Liver (tissue), 8 donors: ENCODE measurements at regions not wholly inside any gene's neighbourhood (a gene's known extent, or its start where the extent isn't known, plus 50 kb on each side); places are given as distances from the start of the nearest gene placed in this dataset.
"Not testable (repeated sequence)": the region's sequence is repeated elsewhere in the genome, so short reads cannot be mapped to it uniquely, and the experiment has no call there.

ENCODE experiments used
- DNase-seq: peaks from one replicate; pipeline ENCODE4 v3.0.0-alpha.2; 2017; ENCODE audit warnings: low spot score
- H3K27ac ChIP-seq, 2 donors: one replicate each; pipeline ENCODE4 v1.7.0; 2013; ENCODE audit warnings: inconsistent platforms in 2 of 2, low read length in 2 of 2, control low read depth in 1 of 2, low read depth in 1 of 2, mild to moderate bottlenecking in 1 of 2
- H3K27me3 ChIP-seq, 4 donors: one replicate each; pipeline versions ENCODE4 v1.6.1 to v1.7.0; 2013; ENCODE audit warnings: low read length in 3 of 4, inconsistent platforms in 1 of 4, mild to moderate bottlenecking in 1 of 4, moderate library complexity in 1 of 4; ENCODE audit not compliant: control insufficient read depth in 4 of 4, insufficient read depth in 4 of 4
- H3K36me3 ChIP-seq, 4 donors: one replicate each; pipeline versions ENCODE4 v1.6.1 to v1.7.0; 2013; ENCODE audit warnings: low read length in 3 of 4, mild to moderate bottlenecking in 3 of 4, low read depth in 1 of 4, moderate library complexity in 1 of 4; ENCODE audit not compliant: control insufficient read depth in 4 of 4, insufficient read depth in 3 of 4
- H3K4me1 ChIP-seq, 4 donors: one replicate each; pipeline versions ENCODE4 v1.6.1 to v1.7.0; 2013; ENCODE audit warnings: low read length in 3 of 4, mild to moderate bottlenecking in 3 of 4, moderate library complexity in 1 of 4; ENCODE audit not compliant: control insufficient read depth in 4 of 4, insufficient read depth in 4 of 4
- H3K4me3 ChIP-seq, 3 donors: one replicate each; pipeline versions ENCODE4 v1.6.1 to v1.7.0; 2013; ENCODE audit warnings: low read length in 3 of 3, control low read depth in 1 of 3, low read depth in 1 of 3, mild to moderate bottlenecking in 1 of 3
- H3K9ac ChIP-seq, 2 donors: one replicate each; pipeline ENCODE4 v1.7.0; 2013; ENCODE audit warnings: low read length in 2 of 2, mild to moderate bottlenecking in 2 of 2, moderate library complexity in 2 of 2, control low read depth in 1 of 2, low read depth in 1 of 2
- H3K9me3 ChIP-seq, 4 donors: one replicate each; pipeline versions ENCODE4 v1.6.1 to v1.7.0; 2013; ENCODE audit warnings: low read length in 3 of 4; ENCODE audit not compliant: control insufficient read depth in 4 of 4
- FOXA1 ChIP-seq: IDR thresholded peaks from 2 replicates; pipeline ENCODE4 v1.6.1; 2016; ENCODE audit warnings: antibody characterized with exemption
- FOXA2 ChIP-seq: IDR thresholded peaks from 2 replicates; pipeline ENCODE4 v1.6.1; 2016; ENCODE audit warnings: antibody characterized with exemption
- GABPA ChIP-seq, 2 donors: IDR thresholded peaks in 1 of 2; conservative IDR thresholded peaks in 1 of 2; 2 replicates each; pipeline ENCODE4 v1.6.1; 2016; ENCODE audit warnings: antibody characterized with exemption in 2 of 2, mild to moderate bottlenecking in 1 of 2, moderate library complexity in 1 of 2
- HNF4A ChIP-seq, 2 donors: conservative IDR thresholded peaks; 2 replicates each; pipeline ENCODE4 v1.6.1; 2016; ENCODE audit warnings: antibody characterized with exemption in 2 of 2, mild to moderate bottlenecking in 2 of 2
- HNF4G ChIP-seq: IDR thresholded peaks from 2 replicates; pipeline ENCODE4 v1.6.1; 2016; ENCODE audit warnings: antibody characterized with exemption
- JUND ChIP-seq, 2 donors: IDR thresholded peaks; 2 replicates each; pipeline ENCODE4 v1.6.1; 2016; ENCODE audit warnings: antibody characterized with exemption in 2 of 2
- RAD21 ChIP-seq, 2 donors: IDR thresholded peaks; 2 replicates each; pipeline ENCODE4 v1.6.1; 2016; ENCODE audit warnings: antibody characterized with exemption in 2 of 2, mild to moderate bottlenecking in 2 of 2
- RXRA ChIP-seq, 2 donors: IDR thresholded peaks; 2 replicates each; pipeline ENCODE4 v1.6.1; 2017 to 2018; ENCODE audit warnings: antibody characterized with exemption in 2 of 2, mild to moderate bottlenecking in 1 of 2
- SP1 ChIP-seq: IDR thresholded peaks from 2 replicates; pipeline ENCODE4 v1.6.1; 2018; ENCODE audit warnings: antibody characterized with exemption, mild to moderate bottlenecking
- TAF1 ChIP-seq: conservative IDR thresholded peaks from 2 replicates; pipeline ENCODE4 v1.6.1; 2016; ENCODE audit warnings: antibody characterized with exemption, mild to moderate bottlenecking
- YY1 ChIP-seq: IDR thresholded peaks from 2 replicates; pipeline ENCODE4 v1.6.1; 2016; ENCODE audit warnings: antibody characterized with exemption, mild to moderate bottlenecking
- WGBS: extraction: QIAGEN DNeasy Blood & Tissue Kit; methylation state at CpG from one replicate; pipeline ENCODE4 v1.1.7; 2013; 5-methylcytosine and 5-hydroxymethylcytosine counted together
- TF ChIP-seq, protein P1 (sequence below): IDR thresholded peaks from 2 replicates; pipeline ENCODE4 v1.6.1; 2016; ENCODE audit warnings: antibody characterized with exemption
- TF ChIP-seq, protein P2 (sequence below): fragments of 150-350 bp; IDR thresholded peaks from 2 replicates; pipeline ENCODE4 v1.5.1; 2017; ENCODE audit warnings: improper control_type of control experiment, low read depth, low read length; ENCODE audit not compliant: missing input control
- TF ChIP-seq, protein P3 (sequence below): IDR thresholded peaks from 2 replicates; pipeline ENCODE4 v1.6.1; 2016; ENCODE audit warnings: antibody characterized with exemption
- donor health status: healthy.
- donor health status: healthy.
- donor health status: healthy.
- donor health status: healthy.
- donor health status: healthy.

DNA sequence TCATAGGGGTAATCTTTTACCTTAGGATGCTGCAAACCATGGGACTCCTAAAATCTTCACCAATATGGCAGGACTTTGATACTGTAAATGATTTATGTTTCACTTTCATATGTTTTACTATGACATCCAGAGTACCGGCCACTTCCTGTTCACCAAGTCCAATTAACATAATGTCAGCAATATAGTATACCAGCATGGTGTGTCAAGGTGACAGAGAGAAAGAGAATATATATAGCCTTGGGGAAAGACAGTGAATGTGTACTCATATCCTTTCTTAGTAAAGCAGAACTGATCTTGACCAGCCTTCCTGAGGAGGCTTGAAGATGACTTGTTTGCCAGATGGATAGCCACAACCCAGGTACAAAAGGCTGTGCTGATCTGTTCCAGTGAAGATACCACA is 127.9 kb downstream of the NRN1 start:
- H3K4me1 ChIP-seq = no peaks in the 10 kb centered on the region
- 80% methylated on average over 1 of the region's 1 CpG for WGBS
- H3K27me3 ChIP-seq = no peaks in the 10 kb centered on the region
- no peak for DNase-seq
- H3K9ac ChIP-seq = no peak overlapping the region
- TF ChIP-seq YY1 (no peak), HNF4A (conservative IDR thresholded peaks at IDR 0.05) (no peak), RXRA (IDR thresholded peaks at IDR 0.05) (no peak), HNF4G (no peak), FOXA2 (no peak), GABPA (IDR thresholded peaks at IDR 0.05 in 1 of 2, conservative IDR thresholded peaks at IDR 0.05 in 1 of 2) (no peak), FOXA1 (no peak)
- TF ChIP-seq, protein P1, sequence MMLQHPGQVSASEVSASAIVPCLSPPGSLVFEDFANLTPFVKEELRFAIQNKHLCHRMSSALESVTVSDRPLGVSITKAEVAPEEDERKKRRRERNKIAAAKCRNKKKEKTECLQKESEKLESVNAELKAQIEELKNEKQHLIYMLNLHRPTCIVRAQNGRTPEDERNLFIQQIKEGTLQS = no peak
- H3K27ac ChIP-seq = no peak overlapping the region
- H3K9me3 ChIP-seq = peaks cover 0 to 5% (median 0%) of the 10 kb centered on the region in 4 donors
- no peak overlapping the region for H3K4me3 ChIP-seq
- H3K36me3 ChIP-seq = peaks cover 0 to 2% (median 0%) of the 10 kb centered on the region in 4 donors

DNA sequence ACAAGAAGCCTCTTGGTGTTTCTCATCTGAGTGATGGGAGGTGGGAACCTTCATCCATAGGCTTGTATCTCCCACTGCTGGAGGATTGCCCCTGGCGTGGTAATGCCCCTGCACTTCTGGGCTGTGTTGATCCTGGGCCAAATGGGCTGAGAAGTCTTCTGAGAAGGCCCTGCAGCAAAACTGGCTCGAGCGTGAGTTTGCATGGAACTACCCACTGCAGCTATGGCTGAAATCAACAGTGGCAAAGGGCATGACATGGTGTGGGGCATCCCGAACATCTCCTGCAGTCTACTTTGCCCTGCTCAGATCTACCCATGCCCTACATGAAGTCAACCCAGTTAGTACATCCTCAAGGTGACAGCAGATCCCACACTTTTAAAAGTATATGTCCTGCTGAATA is 130.6 kb downstream of the NRN1 start:
- Histone ChIP-seq H3K27me3 (no peaks in the 10 kb centered on the region), H3K36me3 (no peaks in the 10 kb centered on the region), H3K9me3 (peaks cover 0 to 8% (median 4%) of the 10 kb centered on the region in 4 donors), H3K9ac (no peak overlapping the region), H3K4me3 (no peak overlapping the region), H3K4me1 (no peaks in the 10 kb centered on the region), H3K27ac (no peak overlapping the region)
- TF ChIP-seq, protein P2, sequence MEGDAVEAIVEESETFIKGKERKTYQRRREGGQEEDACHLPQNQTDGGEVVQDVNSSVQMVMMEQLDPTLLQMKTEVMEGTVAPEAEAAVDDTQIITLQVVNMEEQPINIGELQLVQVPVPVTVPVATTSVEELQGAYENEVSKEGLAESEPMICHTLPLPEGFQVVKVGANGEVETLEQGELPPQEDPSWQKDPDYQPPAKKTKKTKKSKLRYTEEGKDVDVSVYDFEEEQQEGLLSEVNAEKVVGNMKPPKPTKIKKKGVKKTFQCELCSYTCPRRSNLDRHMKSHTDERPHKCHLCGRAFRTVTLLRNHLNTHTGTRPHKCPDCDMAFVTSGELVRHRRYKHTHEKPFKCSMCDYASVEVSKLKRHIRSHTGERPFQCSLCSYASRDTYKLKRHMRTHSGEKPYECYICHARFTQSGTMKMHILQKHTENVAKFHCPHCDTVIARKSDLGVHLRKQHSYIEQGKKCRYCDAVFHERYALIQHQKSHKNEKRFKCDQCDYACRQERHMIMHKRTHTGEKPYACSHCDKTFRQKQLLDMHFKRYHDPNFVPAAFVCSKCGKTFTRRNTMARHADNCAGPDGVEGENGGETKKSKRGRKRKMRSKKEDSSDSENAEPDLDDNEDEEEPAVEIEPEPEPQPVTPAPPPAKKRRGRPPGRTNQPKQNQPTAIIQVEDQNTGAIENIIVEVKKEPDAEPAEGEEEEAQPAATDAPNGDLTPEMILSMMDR = no peak
- TF ChIP-seq, protein P3, sequence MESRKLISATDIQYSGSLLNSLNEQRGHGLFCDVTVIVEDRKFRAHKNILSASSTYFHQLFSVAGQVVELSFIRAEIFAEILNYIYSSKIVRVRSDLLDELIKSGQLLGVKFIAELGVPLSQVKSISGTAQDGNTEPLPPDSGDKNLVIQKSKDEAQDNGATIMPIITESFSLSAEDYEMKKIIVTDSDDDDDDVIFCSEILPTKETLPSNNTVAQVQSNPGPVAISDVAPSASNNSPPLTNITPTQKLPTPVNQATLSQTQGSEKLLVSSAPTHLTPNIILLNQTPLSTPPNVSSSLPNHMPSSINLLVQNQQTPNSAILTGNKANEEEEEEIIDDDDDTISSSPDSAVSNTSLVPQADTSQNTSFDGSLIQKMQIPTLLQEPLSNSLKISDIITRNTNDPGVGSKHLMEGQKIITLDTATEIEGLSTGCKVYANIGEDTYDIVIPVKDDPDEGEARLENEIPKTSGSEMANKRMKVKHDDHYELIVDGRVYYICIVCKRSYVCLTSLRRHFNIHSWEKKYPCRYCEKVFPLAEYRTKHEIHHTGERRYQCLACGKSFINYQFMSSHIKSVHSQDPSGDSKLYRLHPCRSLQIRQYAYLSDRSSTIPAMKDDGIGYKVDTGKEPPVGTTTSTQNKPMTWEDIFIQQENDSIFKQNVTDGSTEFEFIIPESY = no peak
- TF ChIP-seq HNF4G (no peak), FOXA1 (no peak)
- WGBS = 90% methylated on average over 4 of the region's 4 CpGs
- DNase-seq = no peak

DNA sequence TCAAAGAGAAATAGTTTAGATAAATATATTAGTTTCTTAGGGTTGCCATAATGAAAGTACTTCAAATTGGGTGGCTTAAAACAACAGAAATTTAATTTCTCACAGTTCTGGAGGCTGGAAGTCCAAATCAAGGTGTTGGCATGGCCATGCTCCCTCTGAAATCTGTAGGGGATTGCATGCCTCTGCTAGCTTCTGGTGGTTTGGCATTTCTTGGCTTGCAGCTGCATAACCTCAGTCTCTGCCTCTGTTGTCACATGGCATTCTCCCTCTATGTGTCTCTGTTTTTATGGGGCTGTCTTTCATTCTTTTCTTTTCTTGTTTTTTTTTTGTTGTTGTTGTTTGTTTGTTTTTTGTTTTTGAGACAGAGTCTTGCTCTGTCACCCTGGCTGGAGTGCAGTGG is 132.7 kb downstream of the NRN1 start:
- H3K27ac ChIP-seq, H3K4me3 ChIP-seq, DNase-seq, H3K4me1 ChIP-seq, H3K9ac ChIP-seq, H3K36me3 ChIP-seq, H3K27me3 ChIP-seq: not testable (repeated sequence)
- peaks cover 0 to 20% (median 6%) of the 10 kb centered on the region in 4 donors for H3K9me3 ChIP-seq

DNA sequence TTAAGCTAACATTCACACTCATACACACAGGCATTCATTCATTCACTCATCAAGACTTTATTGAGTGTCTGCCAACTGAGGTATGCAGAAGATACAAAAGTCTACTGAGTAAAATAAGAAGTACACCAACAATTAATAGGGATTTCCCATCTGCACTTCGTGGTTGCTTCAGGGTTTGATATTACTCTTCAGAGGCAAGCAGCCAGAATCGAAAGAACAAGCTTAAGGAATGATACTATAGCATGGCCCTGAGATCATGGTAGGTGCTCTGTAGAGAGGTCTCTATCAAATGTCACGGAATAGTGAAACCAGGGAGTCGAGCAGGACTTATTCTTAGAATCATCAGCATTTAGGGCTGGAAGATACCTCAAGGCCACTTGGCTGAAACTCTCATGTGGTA is 135.4 kb downstream of the NRN1 start:
- no peak overlapping the region for H3K9ac ChIP-seq
- H3K4me1 ChIP-seq = no peaks in the 10 kb centered on the region
- WGBS = 76% methylated on average over 4 of the region's 4 CpGs
- H3K4me3 ChIP-seq = no peak overlapping the region
- DNase-seq = peak; percentile 1
- H3K27me3 ChIP-seq = no peaks in the 10 kb centered on the region
- H3K27ac ChIP-seq = no peak overlapping the region
- peaks cover 0 to 20% (median 6%) of the 10 kb centered on the region in 4 donors for H3K9me3 ChIP-seq
- H3K36me3 ChIP-seq = no peaks in the 10 kb centered on the region
- TF ChIP-seq SP1 (no peak), FOXA2 (no peak), FOXA1 (no peak), RAD21 (IDR thresholded peaks at IDR 0.05) (no peak), RXRA (IDR thresholded peaks at IDR 0.05) (no peak), JUND (IDR thresholded peaks at IDR 0.05) (no peak), TAF1 (no peak)
- TF ChIP-seq, protein P2 = no peak
- TF ChIP-seq, protein P1 = no peak
